HG03378 (cell line): ENCODE measurements at regions not wholly inside any gene's neighbourhood (a gene's known extent, or its start where the extent isn't known, plus 50 kb on each side); places are given as distances from the start of the nearest gene placed in this dataset.
A peak's percentile ranks its signal among the peaks of the same experiment; 100 is the strongest.
"Not testable (repeated sequence)": the region's sequence is repeated elsewhere in the genome, so short reads cannot be mapped to it uniquely, and the experiment has no call there.

Source experiments
- ATAC-seq: cut with Tn5 transposase; IDR thresholded peaks from one replicate; pipeline ENCODE4 v1.9.1; 2021; ENCODE audit warnings: mild to moderate bottlenecking, moderate library complexity; ENCODE audit not compliant: unreplicated experiment

DNA sequence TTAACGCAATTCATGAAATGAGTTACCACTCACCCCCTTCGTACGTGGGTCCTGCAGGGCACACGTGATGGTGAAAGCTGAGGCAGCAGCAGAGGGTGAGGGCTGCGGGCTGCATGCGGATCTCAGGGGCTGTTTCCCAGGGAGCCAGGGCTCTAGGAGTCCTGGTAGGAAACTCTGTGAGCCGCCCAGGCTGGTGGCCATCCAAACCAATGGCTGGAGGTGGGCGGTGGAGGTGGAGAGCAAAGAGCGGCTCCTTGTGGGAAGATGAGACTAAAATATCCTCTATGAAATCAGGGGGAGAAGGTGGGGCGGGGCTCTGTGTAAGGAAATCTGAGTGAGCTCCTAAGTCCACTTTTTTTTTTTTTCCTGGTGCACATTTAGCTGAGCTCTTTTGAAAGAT, 120.1 kb upstream of the SLC1A4 start:
- ATAC-seq, result no peak

- ATAC-seq, result peak; percentile 80
Observed at GRCh38 chr2:64873472-64873924, 115.7 kb upstream of the SLC1A4 start.

DNA sequence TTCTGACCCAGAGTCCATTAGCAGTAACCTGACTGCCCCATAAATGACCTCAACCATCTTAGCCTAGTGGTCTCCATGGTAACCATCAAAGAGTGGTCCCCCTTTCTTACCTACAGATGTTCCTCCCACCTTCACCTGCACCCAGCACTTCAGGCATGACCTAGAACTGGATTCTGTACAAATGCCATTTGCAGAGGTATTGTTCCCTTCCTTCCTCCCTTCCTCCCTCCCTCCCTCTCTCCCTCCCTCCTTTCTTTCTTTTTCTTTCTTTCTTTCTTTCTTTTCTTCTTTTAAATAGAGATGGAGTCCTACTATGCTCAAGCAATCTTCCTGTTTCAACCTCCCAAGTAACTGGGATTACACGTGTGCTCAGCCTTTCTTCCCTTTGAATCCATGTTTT, 114.6 kb upstream of the SLC1A4 start:
- no peak for ATAC-seq

DNA sequence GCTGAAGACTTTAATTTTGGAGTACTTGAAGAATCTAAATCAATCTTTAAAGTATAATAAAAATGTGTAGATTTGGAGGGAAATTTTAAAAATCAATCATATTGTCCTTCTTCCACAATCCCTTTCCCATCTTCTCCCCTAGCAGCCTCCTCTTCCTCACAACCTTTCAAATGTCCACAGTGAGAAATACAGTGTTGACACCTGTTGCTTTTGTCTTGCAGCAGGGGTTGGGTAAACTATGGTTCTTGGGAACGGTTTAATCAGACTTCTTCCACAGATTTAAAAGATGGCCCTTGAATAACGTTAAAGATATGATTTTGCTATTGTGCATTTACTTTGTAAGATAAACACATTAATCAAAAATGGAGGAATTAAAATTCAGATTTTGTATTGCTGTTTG, 113.8 kb upstream of the SLC1A4 start:
- no peak for ATAC-seq

DNA sequence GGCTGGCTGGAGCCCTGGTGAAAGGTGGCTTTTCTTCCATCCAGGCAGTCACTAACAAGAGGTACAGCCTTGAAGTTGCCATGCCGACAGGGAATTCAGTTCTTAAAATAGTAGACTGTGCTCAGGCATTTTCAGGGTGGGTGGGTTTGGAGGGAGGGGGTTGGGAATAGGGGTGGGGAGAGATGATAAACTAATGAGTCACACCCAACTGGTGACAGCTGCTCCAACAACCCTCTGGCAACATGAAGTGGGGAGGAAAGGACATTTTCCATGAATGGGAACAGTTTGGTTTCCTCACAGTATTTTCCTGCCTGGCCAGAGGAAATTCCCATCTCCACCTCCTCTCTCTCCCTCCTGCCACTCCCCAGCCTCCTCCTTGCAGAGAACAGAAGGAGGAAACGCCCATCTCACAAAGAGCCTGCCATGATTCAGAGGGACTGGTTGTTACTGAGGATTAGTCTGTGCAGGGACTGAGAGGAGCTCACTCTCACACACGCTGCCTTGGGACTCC, 113.0 kb upstream of the SLC1A4 start:
- no peak for ATAC-seq

GRCh38 chr2:64879745-64880144, 109.5 kb upstream of the SLC1A4 start:
- no peak for ATAC-seq

DNA sequence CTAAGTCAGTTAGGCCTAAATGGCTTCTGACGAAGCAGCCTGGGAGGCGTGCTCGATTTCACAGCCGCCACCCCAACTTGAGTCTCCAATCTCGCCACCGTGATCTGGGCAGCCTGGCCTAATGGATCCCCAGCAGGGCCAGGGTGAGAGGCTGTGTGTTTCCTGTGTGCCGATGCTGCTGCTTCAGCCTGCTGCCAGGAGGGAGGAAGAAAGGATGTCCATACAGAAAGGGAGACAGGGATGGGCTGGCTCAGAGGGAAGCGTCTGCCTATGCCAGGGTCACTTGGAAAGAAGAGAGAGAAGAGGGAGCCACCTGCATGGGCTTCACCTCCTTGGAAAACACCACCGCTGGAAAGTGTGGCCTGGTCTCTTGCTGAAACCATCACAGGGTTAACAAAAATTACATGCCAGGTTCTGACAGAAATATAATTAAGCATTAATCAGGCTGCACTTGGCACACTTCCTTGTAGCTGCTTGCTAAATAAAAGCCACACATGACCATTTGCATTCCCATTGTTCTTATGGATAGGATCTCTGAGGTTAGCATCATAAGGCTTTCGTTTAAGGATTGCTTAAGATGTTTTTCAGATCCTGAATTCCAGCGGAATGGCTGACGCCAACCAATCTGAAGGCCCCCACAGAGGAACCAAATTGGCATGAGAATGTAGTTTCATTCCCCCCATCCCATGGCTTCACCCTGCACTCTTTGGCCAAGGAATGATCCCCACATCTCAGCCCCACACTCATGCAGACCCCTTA, 108.8 kb upstream of the SLC1A4 start:
- ATAC-seq, result no peak

DNA sequence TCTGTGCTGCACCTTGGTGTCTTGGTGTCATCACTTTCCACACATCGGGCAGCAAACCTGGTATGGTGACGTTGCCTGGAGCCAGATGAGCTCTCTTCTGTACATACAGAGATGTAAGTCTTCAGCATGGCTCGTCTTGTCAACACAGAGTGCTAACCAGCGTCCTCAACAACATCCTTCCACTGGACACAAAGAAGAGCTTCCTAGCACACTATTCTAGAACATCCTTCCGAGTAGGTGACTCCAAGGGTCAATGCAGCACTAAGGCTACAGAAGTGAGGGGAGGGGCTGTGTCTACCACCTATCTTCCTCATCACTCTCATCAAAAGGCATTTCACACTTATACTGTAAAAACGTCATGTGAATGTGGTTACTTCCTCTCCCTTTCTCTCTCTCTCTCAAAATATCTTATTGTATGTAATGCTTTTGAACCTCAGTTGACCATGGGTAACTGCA, 108.1 kb upstream of the SLC1A4 start:
- ATAC-seq, result no peak

DNA sequence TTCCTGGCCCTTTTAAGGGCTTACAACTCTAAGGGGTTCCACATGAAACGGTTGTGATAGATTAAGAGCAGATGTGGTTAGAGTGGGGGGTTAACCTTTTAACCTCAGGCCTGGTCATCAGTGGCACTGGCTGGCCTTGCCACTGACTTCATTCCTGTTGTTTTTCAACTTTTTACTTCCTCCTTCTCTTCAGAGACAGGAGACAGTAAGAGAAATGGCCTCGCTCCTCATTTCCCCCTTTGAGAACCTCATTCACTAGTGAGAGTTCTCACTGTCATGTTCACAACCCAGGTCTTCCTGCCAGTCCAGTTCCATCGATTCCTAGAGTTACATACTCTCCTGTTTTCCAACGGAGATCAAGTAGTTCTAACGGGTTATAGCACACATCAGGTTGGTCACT, 101.6 kb upstream of the SLC1A4 start:
- no peak for ATAC-seq

DNA sequence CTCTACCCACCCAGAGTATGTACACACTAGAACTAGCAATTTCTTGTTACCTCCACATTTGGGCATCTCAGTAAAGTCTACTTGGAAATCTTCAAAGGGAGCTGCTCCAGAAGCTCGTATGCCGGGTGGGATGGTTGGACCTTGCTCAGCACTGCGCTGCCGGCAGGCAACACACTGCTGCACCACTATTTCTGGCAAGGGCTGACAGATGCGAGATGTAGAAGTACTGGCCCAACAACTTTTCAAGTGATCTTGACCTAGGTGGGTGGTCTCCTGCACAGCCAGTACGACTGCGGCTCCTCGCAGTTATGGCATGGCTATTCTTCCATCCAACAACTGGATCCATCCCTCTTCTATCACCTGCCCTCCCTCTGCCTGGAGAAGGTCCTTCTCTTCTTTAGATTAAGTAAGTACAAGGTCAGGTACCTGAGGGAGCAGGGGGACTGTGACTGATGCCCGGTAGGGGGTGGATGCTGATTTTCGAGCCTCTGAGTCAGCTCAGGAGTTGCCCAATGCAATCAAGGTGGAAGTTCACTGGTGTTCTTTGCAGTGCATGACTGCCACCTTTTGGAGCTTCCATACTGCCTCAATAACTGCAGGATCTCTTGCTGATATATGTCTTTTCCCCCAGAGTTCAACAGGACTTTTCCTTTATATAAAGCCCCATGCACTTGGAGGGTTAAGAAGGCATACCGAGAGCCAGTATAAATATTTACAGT, 100.4 kb upstream of the SLC1A4 start:
- ATAC-seq, result no peak

GRCh38 chr2:64889803-64890202, 99.4 kb upstream of the SLC1A4 start:
- ATAC-seq, result no peak

GRCh38 chr2:64896572-64896971, 92.6 kb upstream of the SLC1A4 start:
- ATAC-seq, result not testable (repeated sequence)

DNA sequence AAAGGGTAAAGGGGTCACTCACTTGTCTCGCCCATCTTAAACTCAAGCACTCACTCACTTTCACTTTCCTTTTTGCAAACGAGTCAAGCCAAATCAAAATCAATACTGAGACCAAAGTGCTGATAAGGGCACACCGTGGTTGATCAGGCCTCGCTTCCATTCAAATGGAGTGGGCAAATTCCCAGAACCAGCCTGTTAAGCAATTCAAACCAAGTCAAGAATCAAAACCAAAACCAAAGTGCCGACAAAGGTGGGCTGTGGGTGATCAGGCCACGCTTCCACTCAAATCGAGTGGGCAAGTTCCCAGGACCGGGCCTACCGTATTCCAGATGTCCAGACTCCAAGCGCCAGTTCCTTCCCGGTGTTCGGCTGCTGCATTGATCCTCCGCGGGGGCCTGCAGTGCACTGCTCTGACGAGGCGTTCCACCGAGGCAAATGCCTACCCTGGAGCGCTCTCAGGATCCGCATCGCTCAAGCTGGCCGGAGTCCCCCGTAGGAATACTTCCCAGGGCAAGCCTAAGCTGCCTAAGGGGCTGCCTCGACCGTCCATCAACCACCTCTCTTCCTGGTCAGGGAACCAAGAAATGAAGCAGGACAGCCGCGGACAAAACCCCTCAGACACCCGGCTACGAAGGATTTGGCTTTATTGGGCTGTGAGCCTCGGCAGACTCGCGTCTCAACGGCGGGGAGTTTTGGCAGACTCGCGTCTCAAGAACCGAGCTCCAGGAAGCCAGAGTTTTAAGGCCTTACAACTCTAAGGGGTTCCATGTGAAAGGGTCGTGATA, 89.9 kb upstream of the SLC1A4 start:
- no peak for ATAC-seq

- ATAC-seq, result not testable (repeated sequence)
Observed at GRCh38 chr2:64899876-64900275, 89.3 kb upstream of the SLC1A4 start.

DNA sequence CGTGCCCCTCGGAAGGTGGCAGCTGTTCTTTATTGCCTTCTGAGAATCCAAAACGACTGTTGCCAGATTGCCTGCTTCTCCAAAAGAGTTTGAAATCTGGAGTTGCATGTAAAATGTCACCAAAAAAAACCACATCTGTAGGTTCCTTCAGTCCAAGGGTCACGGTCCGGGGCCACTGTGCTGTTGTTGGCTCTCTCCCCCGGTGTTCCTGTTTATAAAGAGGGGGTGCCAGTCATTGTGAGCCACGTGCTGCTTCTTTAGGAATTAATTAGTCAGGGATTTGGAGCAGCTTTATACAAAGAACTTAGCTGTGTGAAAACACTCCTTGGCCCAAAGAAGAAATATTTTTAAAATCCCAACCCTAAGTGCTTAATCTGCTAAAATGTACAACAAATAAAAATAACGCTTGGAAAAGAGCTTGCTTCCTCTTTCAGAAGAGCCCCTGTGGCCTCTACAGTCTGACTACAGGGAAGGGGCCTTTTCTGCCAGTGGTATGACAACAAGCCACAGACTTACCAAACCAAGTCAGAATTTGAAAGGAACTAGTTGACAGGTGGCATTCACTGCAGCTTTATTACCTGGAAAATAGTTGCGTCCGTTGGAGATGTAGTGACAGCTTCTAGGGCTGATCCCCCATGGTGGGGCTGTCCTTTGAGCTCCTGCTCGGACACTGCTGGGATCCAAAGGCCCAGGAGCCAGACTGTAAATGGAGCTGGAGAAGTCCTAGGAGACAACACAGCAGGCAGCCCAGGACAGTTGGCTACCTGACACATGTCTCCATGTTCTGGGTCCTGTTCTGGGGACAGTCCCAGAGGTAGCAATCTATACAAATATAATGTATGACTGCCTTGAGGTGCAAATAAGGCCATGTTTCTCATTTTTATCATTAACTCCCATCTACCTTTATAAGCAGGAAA, 84.5 kb upstream of the SLC1A4 start:
- no peak for ATAC-seq

DNA sequence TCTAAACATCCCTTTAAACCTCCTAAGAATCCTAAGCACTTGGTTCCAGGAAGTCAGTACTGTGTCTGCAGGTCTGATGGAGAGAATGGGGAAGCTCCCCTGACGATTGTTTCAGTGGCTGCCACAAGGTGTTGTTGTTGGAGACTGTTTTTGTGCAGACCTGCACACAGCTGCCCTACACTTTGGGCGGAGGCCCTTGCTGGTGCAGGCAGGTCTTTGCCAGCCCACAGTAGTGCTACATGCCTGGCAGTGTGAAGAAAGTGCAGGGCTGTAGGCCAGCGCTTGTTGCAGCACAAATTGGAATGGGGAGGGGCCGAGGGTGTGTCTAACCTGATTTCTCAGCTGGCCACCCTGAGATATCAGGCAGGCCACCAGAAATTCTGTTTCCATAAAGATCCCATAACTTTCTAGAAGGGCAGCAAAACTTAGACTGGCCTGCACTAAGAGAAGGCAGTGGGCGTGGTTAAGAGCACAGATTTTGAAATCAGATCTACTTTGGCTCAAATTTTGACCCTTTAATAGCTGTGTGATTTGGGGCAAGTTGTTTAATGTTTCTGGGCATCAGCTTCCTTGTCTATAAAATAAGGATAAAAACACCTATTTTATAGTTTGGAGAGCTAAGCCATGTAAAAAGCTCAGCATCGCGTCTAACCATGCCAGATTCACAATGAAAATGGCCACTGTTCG, 83.7 kb upstream of the SLC1A4 start:
- no peak for ATAC-seq

DNA sequence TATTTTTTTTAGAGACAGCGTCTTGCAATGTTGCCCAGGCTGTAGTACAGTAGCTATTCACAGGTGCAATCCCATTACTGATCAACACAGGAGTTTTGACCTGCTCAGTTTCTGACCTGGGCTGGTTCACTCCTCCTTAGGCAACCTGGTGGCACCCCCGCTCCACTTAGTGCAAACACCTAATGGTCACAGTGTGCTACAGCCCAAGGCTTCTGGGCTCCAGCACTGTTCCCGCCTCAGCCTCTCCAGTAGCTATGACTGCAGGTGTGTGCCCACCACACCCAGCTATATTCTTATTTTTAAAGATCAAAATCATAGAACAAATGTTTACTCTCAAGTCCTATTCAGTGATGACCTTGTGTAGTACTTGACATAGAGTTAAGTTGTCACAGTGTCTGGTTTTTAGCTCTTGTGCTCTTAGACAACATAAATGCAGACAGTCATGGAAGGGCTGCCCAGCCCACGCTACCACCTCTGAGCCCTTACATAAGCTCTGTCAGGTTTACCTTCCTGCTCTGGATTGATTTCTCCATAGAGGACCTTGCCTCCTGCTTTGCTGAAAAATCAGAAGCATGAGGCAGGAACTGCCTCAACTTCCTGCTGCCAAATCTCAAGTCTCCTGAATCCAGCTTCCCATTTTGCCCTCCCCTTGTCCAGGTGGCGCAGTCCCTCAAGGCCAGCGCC, 82.2 kb upstream of the SLC1A4 start:
- no peak for ATAC-seq

- ATAC-seq, result no peak
Observed at GRCh38 chr2:64908406-64908805, 80.8 kb upstream of the SLC1A4 start.

- ATAC-seq, result no peak
Observed at GRCh38 chr2:64910523-64910922, 78.7 kb upstream of the SLC1A4 start.
